ENCODE measurements at regions not wholly inside any gene's neighbourhood (a gene's known extent, or its start where the extent isn't known, plus 50 kb on each side); places are given as distances from the start of the nearest gene placed in this dataset.

DNA sequence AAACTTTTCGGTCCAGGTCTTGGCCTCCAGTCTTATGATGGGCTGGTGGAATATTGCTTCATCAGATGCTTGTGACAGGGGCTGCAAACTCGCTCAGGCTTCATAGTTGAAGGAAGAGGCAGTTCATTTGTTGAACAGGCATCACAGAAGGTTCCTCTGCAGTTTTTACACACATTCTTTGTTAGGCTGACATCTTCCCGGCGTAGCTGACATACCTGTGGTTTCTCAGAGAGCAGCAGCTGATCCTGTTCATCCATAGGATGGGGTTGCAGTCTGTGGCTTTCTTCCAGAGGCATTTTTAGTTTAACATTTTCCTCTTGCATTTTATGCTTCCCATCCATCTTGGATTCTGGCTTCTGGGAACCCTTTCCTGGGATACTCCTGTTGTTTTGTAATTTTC lies 1255.2 kb downstream of the EFNA5 start:
- TF ChIP-seq CTCF (IDR thresholded peaks at IDR 0.05; ENCODE audit: insufficient read depth, low read depth, low read length) (no peak), EZH2 (IDR thresholded peaks at IDR 0.05; ENCODE audit: insufficient read depth, low read length) (no peak)

Data from astrocyte (in vitro differentiated cells and primary cell).